ENCODE measurements at regions not wholly inside any gene's neighbourhood (a gene's known extent, or its start where the extent isn't known, plus 50 kb on each side); places are given as distances from the start of the nearest gene placed in this dataset.

- H3K9me2 ChIP-seq (replicated peaks; ENCODE audit: low read depth, low read length), result no peaks in the 10 kb centered on the region
- H3K36me3 ChIP-seq (ENCODE audit: insufficient read depth, low read length), result no peaks in the 10 kb centered on the region
- no peaks in the 10 kb centered on the region for H3K27me3 ChIP-seq (ENCODE audit: insufficient read depth, low read length, poor library complexity, severe bottlenecking)
- H3K4me2 ChIP-seq (ENCODE audit: low read depth, low read length, poor library complexity, severe bottlenecking), result no peak overlapping the region
- no peak overlapping the region for H3K4me3 ChIP-seq (ENCODE audit: low read length, poor library complexity, severe bottlenecking)
- no peak for TF ChIP-seq CTCF (conservative IDR thresholded peaks at IDR 0.05; ENCODE audit: low read length)
- TF ChIP-seq EZH2phosphoT487 (IDR thresholded peaks at IDR 0.05; ENCODE audit: borderline replicate concordance), result no peak
- H3F3A ChIP-seq (ENCODE audit: low read depth), result no peaks in the 10 kb centered on the region
- no peaks in the 10 kb centered on the region for H4K20me1 ChIP-seq (ENCODE audit: insufficient read depth, low read length, poor library complexity, severe bottlenecking)
- no peak overlapping the region for H3K9ac ChIP-seq (ENCODE audit: low read depth, low read length, poor library complexity, severe bottlenecking)
- H3K4me1 ChIP-seq (ENCODE audit: insufficient read depth, low read length, poor library complexity, severe bottlenecking), result no peaks in the 10 kb centered on the region
- H3K9me3 ChIP-seq (ENCODE audit: insufficient read depth, low read depth, low read length), result no peaks in the 10 kb centered on the region
- H3K79me2 ChIP-seq (ENCODE audit: insufficient read depth, low read length), result no peaks in the 10 kb centered on the region
- H2AFZ ChIP-seq (ENCODE audit: low read length), result no peak overlapping the region
These were observed 490.4 kb upstream of the SPRED2 start for GRCh38 chr2:65922794-65923193.

- Histone ChIP-seq H2AFZ (ENCODE audit: low read length) (no peak overlapping the region), H3K4me1 (ENCODE audit: insufficient read depth, low read length, poor library complexity, severe bottlenecking) (no peaks in the 10 kb centered on the region), H3K79me2 (ENCODE audit: insufficient read depth, low read length) (no peaks in the 10 kb centered on the region), H3K9me3 (ENCODE audit: insufficient read depth, low read depth, low read length) (no peaks in the 10 kb centered on the region), H4K20me1 (ENCODE audit: insufficient read depth, low read length, poor library complexity, severe bottlenecking) (no peaks in the 10 kb centered on the region), H3K9me2 (replicated peaks; ENCODE audit: low read depth, low read length) (no peaks in the 10 kb centered on the region), H3K36me3 (ENCODE audit: insufficient read depth, low read length) (no peaks in the 10 kb centered on the region), H3K4me2 (ENCODE audit: low read depth, low read length, poor library complexity, severe bottlenecking) (no peak overlapping the region), H3K9ac (ENCODE audit: low read depth, low read length, poor library complexity, severe bottlenecking) (no peak overlapping the region), H3F3A (ENCODE audit: low read depth) (no peaks in the 10 kb centered on the region), H3K4me3 (ENCODE audit: low read length, poor library complexity, severe bottlenecking) (no peak overlapping the region), H3K27me3 (ENCODE audit: insufficient read depth, low read length, poor library complexity, severe bottlenecking) (no peaks in the 10 kb centered on the region)
- TF ChIP-seq CTCF (conservative IDR thresholded peaks at IDR 0.05; ENCODE audit: low read length) (no peak), EZH2phosphoT487 (IDR thresholded peaks at IDR 0.05; ENCODE audit: borderline replicate concordance) (no peak)
These were observed 489.6 kb upstream of the SPRED2 start for GRCh38 chr2:65922030-65922429.

GRCh38 chr2:65921116-65921515, 488.7 kb upstream of the SPRED2 start:
- H3K9me3 ChIP-seq (ENCODE audit: insufficient read depth, low read depth, low read length), result no peaks in the 10 kb centered on the region
- H3K79me2 ChIP-seq (ENCODE audit: insufficient read depth, low read length), result no peaks in the 10 kb centered on the region
- H3K36me3 ChIP-seq (ENCODE audit: insufficient read depth, low read length), result no peaks in the 10 kb centered on the region
- no peaks in the 10 kb centered on the region for H3F3A ChIP-seq (ENCODE audit: low read depth)
- no peak overlapping the region for H2AFZ ChIP-seq (ENCODE audit: low read length)
- H3K4me3 ChIP-seq (ENCODE audit: low read length, poor library complexity, severe bottlenecking), result no peak overlapping the region
- no peak overlapping the region for H3K4me2 ChIP-seq (ENCODE audit: low read depth, low read length, poor library complexity, severe bottlenecking)
- TF ChIP-seq EZH2phosphoT487 (IDR thresholded peaks at IDR 0.05; ENCODE audit: borderline replicate concordance), result no peak
- no peak for TF ChIP-seq CTCF (conservative IDR thresholded peaks at IDR 0.05; ENCODE audit: low read length)
- no peaks in the 10 kb centered on the region for H3K9me2 ChIP-seq (replicated peaks; ENCODE audit: low read depth, low read length)
- H3K27me3 ChIP-seq (ENCODE audit: insufficient read depth, low read length, poor library complexity, severe bottlenecking), result no peaks in the 10 kb centered on the region
- H4K20me1 ChIP-seq (ENCODE audit: insufficient read depth, low read length, poor library complexity, severe bottlenecking), result no peaks in the 10 kb centered on the region
- no peak overlapping the region for H3K9ac ChIP-seq (ENCODE audit: low read depth, low read length, poor library complexity, severe bottlenecking)
- no peaks in the 10 kb centered on the region for H3K4me1 ChIP-seq (ENCODE audit: insufficient read depth, low read length, poor library complexity, severe bottlenecking)

All from Loucy (cell line).